Progenitor cell of endocrine pancreas (in vitro differentiated cells): ENCODE measurements at regions not wholly inside any gene's neighbourhood (a gene's known extent, or its start where the extent isn't known, plus 50 kb on each side); places are given as distances from the start of the nearest gene placed in this dataset.
"Not testable (repeated sequence)": the region's sequence is repeated elsewhere in the genome, so short reads cannot be mapped to it uniquely, and the experiment has no call there.

ENCODE experiments used
- DNase-seq: peaks from one replicate; pipeline ENCODE4 v3.0.0; 2021; ENCODE audit warnings: low spot score; ENCODE audit not compliant: unreplicated experiment
- H3K27ac Mint-ChIP-seq: 2 replicates; pipeline ENCODE4 v1.8.0; 2021; ENCODE audit warnings: mild to moderate bottlenecking, moderate library complexity, mixed read lengths
- H3K27me3 Mint-ChIP-seq: 2 replicates; pipeline ENCODE4 v1.8.0; 2021; ENCODE audit warnings: mixed read lengths
- H3K36me3 Mint-ChIP-seq: 2 replicates; pipeline ENCODE4 v1.8.0; 2022; ENCODE audit warnings: mixed read lengths; ENCODE audit not compliant: insufficient read depth
- H3K4me1 Mint-ChIP-seq: 2 replicates; pipeline ENCODE4 v1.8.0; 2021; ENCODE audit warnings: low read depth, mixed read lengths
- H3K4me3 Mint-ChIP-seq: 2 replicates; pipeline ENCODE4 v1.8.0; 2021; ENCODE audit warnings: low read depth, mild to moderate bottlenecking, moderate library complexity, mixed read lengths
- H3K9me3 Mint-ChIP-seq: 2 replicates; pipeline ENCODE4 v1.8.0; 2021; ENCODE audit warnings: low read depth, mixed read lengths
- TF ChIP-seq, protein P1 (sequence below): fragments of 200-600 bp; sonication (generic); IDR thresholded peaks from one replicate; pipeline ENCODE4 v1.5.0; 2021; ENCODE audit warnings: antibody characterized with exemption, mild to moderate bottlenecking; ENCODE audit not compliant: unreplicated experiment

GRCh38 chr11:11209967-11210366 lies 143.1 kb downstream of the CSNK2A3 start:
- peaks cover 11% of the 10 kb centered on the region for H3K4me1 Mint-ChIP-seq
- TF ChIP-seq, protein P1, sequence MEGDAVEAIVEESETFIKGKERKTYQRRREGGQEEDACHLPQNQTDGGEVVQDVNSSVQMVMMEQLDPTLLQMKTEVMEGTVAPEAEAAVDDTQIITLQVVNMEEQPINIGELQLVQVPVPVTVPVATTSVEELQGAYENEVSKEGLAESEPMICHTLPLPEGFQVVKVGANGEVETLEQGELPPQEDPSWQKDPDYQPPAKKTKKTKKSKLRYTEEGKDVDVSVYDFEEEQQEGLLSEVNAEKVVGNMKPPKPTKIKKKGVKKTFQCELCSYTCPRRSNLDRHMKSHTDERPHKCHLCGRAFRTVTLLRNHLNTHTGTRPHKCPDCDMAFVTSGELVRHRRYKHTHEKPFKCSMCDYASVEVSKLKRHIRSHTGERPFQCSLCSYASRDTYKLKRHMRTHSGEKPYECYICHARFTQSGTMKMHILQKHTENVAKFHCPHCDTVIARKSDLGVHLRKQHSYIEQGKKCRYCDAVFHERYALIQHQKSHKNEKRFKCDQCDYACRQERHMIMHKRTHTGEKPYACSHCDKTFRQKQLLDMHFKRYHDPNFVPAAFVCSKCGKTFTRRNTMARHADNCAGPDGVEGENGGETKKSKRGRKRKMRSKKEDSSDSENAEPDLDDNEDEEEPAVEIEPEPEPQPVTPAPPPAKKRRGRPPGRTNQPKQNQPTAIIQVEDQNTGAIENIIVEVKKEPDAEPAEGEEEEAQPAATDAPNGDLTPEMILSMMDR, result no peak
- H3K4me3 Mint-ChIP-seq, result no peak overlapping the region
- no peaks in the 10 kb centered on the region for H3K9me3 Mint-ChIP-seq
- H3K27ac Mint-ChIP-seq, result no peak overlapping the region
- no peak for DNase-seq
- no peaks in the 10 kb centered on the region for H3K36me3 Mint-ChIP-seq
- H3K27me3 Mint-ChIP-seq, result peaks cover 10% of the 10 kb centered on the region

- H3K9me3 Mint-ChIP-seq, result peaks cover 1% of the 10 kb centered on the region
- no peaks in the 10 kb centered on the region for H3K36me3 Mint-ChIP-seq
- DNase-seq, result no peak
- TF ChIP-seq, protein P1, result no peak
- no peak overlapping the region for H3K4me3 Mint-ChIP-seq
- H3K4me1 Mint-ChIP-seq, result peaks cover 1% of the 10 kb centered on the region
- no peak overlapping the region for H3K27ac Mint-ChIP-seq
- peaks cover 10% of the 10 kb centered on the region for H3K27me3 Mint-ChIP-seq
These were observed 144.1 kb downstream of the CSNK2A3 start for GRCh38 chr11:11208994-11209393.

DNA sequence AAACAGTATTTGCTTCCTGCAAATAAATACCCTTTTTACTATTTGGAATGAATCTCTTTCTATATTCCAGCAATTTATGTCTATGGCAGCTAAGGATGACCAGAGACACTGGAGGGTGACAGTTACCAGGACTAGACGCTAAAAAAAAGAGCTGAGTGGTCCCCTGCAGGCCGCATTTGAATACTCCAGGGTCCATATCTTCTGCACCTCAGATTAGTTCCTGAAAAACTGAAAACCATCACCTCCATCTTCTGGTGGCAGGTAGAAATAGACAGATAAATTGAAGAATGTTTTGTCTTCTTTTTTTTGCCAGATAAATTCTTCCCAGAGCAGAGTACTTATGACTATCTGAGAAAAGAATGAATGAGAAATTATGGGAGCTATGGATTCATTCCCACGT lies 145.6 kb downstream of the CSNK2A3 start:
- Mint-ChIP-seq H3K27me3 (peaks cover 6% of the 10 kb centered on the region), H3K4me3 (no peak overlapping the region), H3K9me3 (peaks cover 12% of the 10 kb centered on the region), H3K4me1 (peaks cover 1% of the 10 kb centered on the region), H3K27ac (no peak overlapping the region), H3K36me3 (no peaks in the 10 kb centered on the region)
- TF ChIP-seq, protein P1, result no peak
- no peak for DNase-seq

DNA sequence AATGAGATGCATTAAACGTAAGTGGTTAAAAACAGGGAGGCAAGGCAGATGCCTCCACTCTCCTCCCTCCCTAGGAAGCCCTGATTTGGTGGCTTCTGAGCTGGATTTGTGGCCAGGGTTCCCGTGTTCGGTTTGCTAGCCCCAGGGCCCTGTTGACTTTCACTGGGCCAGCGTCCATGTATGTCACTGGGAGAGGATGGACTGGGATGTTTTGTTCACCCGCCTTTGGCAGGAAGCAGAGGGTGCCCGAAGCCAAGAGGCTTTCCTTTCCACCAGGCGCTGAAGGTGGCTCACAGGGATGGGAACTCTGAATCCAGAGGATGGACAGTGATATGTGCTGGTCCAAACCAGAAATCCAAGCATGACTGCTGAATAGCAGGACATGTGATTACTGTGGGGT lies 146.6 kb downstream of the CSNK2A3 start:
- DNase-seq, result no peak
- peaks cover 1% of the 10 kb centered on the region for H3K4me1 Mint-ChIP-seq
- peaks cover 6% of the 10 kb centered on the region for H3K27me3 Mint-ChIP-seq
- H3K9me3 Mint-ChIP-seq, result peaks cover 12% of the 10 kb centered on the region
- no peak overlapping the region for H3K27ac Mint-ChIP-seq
- no peak overlapping the region for H3K4me3 Mint-ChIP-seq
- no peaks in the 10 kb centered on the region for H3K36me3 Mint-ChIP-seq
- TF ChIP-seq, protein P1, result no peak

DNA sequence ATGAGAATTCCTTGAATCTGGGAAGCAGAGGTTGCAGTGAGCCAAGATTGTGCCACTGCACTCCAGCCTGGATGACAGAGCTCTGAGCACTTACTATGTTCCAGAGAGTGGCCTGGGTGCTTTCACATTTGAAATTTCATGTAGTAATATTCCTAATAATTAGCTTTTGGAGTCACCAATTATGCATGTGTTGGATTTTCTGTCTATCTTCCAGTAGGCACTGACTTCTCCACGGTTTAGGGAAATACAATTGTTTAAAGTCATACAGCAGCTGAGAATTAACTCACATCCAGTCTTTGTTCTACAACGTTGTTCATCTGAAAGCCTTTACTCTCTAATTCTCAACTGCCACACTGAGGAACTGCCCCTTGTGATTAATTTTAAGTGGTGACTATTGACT lies 150.2 kb downstream of the CSNK2A3 start:
- peaks cover 1% of the 10 kb centered on the region for H3K4me1 Mint-ChIP-seq
- H3K36me3 Mint-ChIP-seq, result no peaks in the 10 kb centered on the region
- TF ChIP-seq, protein P1, result no peak
- H3K9me3 Mint-ChIP-seq, result peaks cover 12% of the 10 kb centered on the region
- no peak overlapping the region for H3K4me3 Mint-ChIP-seq
- no peak for DNase-seq
- no peak overlapping the region for H3K27ac Mint-ChIP-seq
- H3K27me3 Mint-ChIP-seq, result peaks cover 11% of the 10 kb centered on the region

- not testable (repeated sequence) for H3K36me3 Mint-ChIP-seq, H3K4me3 Mint-ChIP-seq, H3K27ac Mint-ChIP-seq, H3K4me1 Mint-ChIP-seq, DNase-seq
- Mint-ChIP-seq H3K27me3 (peaks cover 11% of the 10 kb centered on the region), H3K9me3 (peaks cover 15% of the 10 kb centered on the region)
These were observed 151.7 kb downstream of the CSNK2A3 start for GRCh38 chr11:11201302-11201701.
